GM18873 (cell line): ENCODE measurements at regions not wholly inside any gene's neighbourhood (a gene's known extent, or its start where the extent isn't known, plus 50 kb on each side); places are given as distances from the start of the nearest gene placed in this dataset.
"Not testable (repeated sequence)": the region's sequence is repeated elsewhere in the genome, so short reads cannot be mapped to it uniquely, and the experiment has no call there.

Experiments used
- ATAC-seq: cut with Tn5 transposase; IDR thresholded peaks from one replicate; pipeline ENCODE4 v1.9.1; 2021; ENCODE audit warnings: mild to moderate bottlenecking, moderate library complexity, moderate number of reproducible peaks; ENCODE audit not compliant: unreplicated experiment, low FRiP score

DNA sequence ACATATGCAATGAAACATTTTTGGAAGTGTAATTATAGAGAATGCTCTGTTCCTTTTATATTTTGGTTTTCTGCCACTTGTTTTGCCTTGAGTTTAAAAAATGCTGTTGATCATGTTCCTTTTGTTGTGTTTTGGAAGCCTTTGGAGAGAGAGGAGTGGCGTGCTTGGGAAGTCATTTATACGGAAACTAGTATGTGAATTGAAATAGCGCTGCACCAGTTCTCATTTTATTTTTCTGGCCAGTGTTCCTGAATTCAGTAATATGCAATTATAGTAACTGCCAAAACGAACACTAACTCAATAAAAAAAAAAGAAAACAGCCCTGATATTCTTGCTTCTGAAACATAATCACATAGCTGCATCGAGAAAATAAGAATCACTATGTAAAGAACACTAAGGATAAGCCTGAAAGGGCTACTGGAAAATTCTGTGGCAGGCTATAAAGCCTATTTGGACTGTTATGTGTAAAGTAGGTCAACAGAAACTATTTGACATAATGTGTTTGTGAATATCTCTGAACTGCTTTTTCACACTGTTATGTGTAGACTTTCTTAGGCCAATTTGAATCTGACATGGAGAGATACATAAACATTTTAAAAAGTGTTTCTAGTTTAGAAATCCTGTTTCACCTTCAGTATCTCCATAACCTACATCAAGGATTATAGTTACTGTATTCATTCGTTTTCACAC, 742.0 kb downstream of the KCNT2 start:
- no peak for ATAC-seq

DNA sequence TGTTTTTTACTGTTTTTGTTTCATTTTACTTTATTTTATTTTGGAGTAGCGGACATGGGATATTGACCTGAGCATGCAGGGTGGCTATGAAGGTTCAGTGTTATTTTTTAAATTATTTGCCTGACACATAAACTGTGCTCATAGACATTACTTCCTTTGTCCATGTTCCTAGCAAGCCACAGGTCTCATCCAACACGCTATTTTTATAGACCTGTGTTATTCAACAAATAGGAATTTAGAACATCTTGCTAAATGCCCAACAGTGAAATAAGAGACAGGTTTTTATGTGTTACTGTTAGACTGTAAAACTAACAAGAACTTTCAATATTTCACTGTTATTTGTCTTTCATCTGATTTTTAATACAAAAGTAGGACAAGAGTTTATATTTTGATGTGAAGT, 756.4 kb downstream of the KCNT2 start:
- no peak for ATAC-seq

DNA sequence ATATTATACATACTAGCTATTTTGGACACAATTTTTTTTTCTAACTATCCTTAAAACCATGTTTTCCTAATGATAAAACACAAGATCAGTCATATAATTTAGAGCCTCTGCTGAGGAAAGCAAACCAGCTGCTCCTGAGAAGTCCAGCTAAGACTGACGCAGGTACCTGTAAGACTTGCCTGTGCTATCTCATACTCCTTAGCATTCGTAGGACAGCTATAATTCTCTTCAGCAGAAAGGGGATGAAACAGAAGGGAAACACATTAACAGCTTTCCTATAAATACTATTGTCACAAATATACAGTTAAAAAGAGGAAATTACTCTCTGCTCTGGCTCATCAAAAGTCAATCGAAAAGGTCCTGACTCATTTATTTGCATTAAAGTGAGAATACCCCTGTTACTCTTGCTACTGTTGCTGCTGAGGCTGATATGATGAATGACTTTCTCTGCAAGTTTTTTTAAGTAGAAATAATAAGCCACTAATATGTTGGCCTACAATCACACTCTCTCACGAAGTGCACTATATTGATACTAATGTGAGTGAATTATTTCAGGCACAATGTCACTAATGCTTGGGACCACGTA, 757.1 kb downstream of the KCNT2 start:
- ATAC-seq: no peak

DNA sequence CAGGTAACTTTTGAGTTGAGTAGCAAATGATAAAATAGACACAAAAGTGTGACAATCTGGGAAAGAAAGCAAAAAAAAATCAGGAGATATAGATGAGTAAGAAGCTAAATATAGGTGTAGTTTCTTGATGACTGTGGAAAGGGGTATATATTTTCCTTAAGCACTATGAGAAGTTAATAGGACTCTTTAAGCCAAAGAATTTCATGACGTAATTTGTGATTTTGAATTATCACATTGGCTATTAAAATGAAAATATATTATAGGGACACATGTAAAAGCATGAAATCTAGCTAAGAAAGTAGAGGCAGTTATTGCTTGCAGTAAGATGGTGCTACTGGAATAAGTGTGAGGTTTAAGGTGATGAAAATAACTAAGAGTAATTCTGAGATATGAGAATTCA, 759.1 kb downstream of the KCNT2 start:
- no peak for ATAC-seq

DNA sequence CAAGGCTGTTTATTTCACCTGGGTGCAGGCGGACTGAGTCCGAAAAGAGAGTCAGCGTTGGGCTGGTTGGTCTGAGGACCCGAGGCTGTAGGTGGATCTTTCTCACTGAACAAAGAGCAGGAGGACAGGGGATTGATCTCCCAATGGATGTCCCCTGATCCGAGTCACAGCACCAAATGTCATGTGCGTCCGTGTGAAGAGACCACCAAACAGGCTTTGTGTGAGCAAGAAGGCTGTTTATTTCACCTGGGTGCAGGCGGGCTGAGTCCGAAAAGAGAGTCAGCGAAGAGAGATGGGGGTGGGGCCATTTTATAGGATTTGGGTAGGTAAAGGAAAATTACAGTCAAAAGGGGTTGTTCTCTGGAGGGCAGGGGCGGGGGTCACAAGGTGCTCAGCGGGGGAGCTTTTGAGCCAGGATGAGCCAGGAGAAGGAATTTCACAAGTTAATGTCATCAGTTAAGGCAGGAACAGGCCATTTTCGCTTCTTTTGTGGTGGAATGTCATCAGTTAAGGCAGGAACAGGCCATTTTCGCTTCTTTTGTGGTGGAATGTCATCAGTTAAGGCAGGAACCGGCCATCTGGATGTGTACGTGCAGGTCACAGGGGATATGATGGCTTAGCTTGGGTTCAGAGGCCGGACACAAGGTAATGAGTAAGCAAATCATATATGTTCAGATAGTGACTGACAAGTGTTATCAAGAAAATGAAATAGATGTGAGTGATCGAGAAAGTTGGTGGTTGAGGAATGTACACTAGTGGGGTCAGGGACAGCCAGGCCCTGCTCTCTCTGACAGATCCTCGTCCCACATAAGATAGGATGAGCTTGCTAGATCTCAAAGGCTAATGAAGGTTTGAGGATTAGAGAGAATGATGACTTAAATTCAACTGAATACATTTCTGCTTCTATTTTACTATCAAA, 760.0 kb downstream of the KCNT2 start:
- ATAC-seq: not testable (repeated sequence)

DNA sequence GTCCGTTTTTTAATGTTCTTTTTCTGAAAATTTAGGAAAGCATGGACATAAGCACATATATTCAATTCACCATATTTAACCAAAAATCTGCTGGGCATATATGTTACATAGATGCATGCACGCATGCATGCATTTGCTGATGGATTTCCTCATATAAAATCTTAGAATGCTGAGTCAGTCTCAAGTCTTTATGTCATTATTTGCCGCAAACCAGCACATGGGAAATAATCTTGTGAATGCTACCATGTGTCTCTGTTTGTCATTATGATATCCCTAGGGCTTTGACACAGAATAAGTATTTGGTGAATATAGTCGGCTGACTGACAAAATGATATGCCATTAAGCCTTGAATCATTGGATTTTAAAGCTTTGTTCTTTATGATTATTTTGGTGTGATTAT, 776.5 kb downstream of the KCNT2 start:
- ATAC-seq: no peak

DNA sequence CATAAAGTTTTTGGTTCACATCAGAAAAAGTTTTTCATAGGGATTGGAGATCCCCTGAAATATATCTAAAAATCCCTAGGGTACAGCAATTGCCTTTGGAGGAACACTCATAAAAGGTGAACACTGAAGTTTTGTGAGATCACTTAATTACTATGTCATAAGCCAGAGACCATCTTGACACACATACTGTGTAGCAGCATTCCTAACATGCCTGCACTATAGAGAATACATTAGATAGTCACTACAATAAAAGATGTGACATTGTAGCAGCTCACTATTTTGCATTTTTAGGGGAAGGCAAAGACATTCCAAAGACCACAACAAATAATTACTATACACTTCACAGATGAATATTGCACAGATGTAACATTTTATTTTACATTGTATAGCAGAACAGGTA, 779.9 kb downstream of the KCNT2 start:
- ATAC-seq: no peak

DNA sequence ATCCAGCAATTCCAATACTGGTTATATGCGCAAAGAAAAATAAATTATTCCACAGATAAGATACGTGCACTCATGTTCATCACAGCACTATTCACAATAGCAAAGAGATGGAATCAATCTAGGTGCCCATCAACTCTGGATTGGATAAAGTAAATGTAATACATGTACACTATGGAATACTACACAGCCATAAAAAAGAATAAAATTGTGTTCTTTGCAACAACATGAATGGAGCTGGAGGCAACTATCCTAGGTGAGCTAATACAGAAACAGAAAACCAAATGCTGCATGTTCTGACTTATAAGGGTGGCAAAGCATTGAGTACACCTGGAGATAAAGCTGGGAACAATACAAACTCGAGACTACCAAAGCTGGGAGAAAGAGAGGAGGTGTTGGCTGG, 787.3 kb downstream of the KCNT2 start:
- no peak for ATAC-seq

DNA sequence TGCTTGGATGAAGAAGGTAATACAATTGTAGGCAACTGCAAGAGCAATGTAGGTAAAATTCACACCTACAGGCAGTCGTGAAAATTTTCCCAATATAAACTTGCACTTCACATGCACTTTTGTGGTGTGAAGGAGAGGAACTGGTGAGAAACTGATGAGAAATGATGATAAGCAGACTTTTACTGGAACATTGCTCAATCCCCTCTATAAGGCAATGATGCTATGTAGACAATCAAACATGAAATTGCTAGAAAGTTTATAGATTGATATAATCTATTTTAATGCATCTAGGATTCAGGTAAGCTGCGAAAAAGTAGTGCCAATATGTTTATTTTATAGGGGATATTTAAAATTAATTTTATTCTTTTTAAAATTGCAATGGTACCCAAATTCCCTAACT, 802.2 kb downstream of the KCNT2 start:
- no peak for ATAC-seq

DNA sequence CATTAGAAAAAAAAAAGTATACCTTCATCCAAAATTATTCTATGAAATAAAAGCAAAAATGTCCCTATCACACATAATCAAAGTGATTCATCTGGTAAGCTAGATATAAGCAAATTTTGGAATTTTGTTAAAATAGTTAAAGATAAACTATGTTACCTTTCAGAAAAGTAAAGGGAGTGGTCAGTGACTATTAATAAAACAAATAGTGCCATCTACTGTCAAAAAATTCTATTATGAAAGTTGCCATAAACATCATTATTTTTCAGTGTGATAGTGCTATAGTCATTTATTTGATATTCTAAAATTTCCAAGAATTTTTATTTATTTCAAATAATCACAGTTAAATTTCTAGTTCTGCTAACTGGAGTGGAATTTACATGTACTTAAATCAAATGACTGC, 803.7 kb downstream of the KCNT2 start:
- ATAC-seq: no peak

DNA sequence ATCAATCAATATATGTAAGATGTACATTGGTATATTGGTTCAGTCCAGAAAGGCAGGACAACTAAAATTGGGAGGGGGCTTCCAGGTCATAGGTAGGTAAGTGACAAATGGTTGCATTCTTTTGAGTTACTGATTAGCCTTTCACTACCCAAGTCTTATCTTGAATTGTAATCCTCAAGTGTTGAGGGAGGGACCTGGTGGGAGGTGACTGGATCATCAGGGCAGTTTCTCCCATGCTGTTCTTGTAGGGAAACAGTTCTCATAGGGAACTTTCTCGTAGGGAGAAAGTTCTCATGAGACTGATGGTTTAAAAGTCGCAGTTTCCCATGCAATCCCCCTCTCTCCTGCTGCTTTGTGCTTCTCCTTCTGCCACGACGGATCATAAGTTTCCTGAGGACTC, 809.2 kb downstream of the KCNT2 start:
- ATAC-seq: no peak

DNA sequence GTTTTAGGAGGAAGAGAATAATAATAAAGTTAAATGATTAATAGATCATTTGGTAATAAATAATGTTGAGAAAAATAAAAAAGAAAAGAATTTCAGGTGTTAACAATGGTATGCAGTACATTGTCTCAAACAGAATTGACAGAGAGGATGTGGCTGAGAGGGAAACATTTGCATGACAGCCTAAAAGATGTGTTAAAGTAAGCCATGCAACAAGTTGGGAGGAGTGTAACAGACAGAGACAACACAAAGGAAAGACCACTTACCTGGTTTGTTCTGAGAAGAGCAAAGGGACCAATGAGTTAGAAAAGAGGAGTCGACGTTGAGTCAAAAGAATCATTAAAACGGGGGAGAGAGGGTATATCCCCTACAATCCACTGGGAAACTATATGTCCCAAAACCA, 814.0 kb downstream of the KCNT2 start:
- no peak for ATAC-seq

DNA sequence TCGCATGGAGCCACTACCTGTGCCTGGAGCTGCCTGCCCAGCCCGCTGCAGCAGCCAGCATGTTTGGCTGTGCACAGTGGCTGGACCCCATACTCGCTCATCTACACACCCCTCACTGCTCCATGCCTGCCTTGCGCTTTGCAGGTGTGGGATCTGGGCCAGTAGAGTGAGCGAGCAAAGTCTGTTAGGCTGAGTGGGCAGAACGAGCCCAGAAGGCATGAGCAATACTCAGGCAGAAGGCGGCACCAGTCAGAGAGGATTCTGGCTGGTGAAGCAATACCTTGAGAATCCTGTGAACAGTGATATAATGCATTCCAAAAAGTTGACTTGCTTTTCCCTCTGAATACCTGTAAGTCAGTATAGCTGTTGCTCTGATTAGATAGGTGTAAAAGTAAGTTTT, 816.4 kb downstream of the KCNT2 start:
- ATAC-seq: no peak

DNA sequence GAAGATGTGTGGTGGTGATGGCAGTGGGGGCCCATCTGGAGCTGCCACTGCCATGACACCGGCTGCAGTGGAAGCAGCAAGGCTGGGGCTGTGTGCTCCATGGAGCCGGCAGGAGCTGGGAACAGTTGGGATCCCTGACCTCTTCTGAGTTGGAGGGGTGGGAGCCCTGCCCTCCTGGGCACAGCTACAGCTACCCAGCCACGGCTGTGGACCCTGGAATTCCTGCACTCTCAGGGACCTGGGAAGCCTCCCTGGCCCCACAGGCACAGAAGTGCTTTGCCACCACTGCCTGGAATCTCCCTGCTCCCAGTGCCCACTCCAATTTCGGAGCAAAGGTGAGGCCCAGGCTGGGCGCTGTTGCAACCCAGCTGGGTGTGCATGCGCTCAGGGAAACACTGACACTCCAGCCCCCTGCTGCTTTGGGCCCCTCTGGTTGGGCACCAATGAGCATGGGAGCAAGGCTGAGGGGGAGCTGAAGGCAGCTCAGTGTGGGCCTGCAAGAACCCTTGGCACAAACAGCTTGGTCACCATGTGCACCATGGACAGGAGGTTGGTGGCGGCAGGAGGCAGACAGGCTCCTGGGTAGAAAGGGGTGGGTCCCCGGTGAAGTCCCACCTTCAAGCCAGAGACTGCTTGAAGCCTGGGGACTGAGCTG, 817.6 kb downstream of the KCNT2 start:
- no peak for ATAC-seq

DNA sequence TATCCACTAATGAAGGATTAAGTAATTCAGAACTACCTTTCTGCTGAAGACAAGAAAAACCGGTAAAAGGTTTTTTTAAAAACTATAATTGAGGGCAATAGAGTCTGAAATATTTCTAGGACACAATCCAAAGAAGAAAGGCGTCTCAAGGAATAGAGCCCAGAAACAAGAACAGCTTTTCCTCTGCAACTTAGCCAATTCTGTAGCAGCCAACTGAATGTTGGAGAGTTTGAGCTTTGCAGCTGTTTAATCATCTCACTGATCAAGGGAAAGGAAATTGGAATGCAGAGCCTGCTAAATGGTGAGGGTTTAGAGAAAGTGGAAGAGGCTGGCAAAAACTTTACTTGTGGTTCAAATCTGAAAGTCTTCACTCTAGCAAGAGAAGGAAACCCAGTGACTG, 818.9 kb downstream of the KCNT2 start:
- ATAC-seq: no peak

DNA sequence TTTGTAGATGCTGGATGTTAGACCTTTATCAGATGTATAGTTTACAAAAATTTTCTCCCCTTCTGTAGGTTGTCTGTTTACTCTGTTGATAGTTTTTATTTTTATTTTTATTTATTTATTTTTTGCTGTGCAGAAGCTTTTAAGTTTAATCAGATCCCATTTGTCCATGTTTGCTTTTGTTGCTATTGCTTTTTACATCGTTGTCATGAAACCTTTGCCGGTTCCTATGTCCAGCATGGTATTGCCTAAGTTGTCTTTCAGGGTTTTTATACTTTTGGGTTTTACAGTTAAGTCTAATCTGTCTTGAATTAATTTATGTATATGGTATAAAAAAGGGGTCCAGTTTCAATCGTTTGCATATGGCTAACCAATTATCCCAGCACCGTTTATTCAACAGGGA, 819.5 kb downstream of the KCNT2 start:
- ATAC-seq: no peak

DNA sequence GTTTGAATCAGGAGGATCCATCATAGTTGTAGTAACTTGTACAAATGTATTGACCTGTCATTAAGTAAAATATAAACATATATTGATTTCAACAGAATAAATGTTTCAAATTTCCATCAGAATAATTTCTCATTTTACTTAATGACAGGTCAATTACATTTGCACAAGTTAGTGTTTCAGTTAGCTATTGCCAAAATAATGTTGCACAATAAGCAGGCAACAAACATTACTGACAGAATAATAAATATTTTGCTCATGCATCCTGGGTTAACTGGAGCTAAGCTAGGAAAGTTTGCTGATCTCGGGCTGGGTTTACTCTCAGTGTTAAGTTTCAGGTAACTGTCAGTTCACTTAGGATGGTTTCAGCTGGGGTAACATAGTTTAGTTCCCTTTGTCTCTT, 822.4 kb downstream of the KCNT2 start:
- no peak for ATAC-seq

DNA sequence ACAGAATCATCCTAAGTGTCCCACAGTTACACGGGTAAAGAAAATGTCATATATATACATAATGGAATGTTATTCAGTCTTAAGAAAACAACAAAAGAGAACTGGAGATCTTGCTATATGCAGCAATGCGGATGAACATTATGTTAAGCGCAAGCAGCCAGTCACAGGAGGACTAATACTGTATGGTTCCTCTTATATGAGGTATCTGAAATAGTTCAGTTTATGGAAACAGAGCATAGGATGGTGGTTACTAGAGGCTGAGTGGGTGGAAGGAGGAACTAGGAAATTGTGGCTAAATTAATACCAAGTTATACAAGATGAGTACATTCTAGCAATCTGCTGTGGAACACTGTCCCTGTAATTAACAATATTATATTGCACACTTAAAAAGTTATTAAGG, 834.3 kb downstream of the KCNT2 start:
- no peak for ATAC-seq

DNA sequence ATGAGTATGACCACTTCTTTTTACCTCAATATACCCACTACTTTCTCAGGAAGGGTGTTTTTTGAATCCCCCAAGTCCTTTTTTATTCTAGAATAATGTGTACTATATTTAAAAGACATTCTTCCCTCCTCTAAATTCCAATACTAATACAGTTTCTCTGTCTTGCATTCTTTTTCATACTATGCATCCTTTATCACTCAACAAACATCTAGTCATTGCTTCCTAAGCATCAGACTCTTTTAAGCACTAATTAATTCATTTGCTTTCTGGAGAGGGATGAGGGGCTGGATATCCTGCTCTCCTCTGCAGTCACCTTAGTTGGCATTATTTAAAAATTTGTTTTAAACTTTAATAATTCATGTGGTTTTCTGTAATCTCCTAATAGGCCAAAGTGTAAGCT, 838.8 kb downstream of the KCNT2 start:
- no peak for ATAC-seq

DNA sequence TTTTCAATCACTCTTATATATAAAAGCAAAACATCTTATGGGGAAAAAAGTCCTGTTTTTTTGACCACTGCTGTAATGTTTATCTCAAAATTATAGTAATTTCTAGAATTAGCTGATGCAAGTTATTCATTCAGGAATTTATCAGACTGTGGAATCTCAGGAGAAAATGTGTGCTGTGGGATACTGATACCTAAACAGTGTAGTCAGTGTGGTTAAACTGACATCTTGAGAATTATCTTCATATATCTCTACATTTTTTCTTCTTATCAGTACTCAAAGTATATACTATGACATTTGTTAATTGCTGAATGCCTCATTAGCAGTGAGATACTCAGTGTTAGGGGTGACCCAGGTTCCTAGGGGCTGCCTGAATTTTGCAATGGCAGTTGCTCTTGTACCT, 839.3 kb downstream of the KCNT2 start:
- ATAC-seq: no peak

DNA sequence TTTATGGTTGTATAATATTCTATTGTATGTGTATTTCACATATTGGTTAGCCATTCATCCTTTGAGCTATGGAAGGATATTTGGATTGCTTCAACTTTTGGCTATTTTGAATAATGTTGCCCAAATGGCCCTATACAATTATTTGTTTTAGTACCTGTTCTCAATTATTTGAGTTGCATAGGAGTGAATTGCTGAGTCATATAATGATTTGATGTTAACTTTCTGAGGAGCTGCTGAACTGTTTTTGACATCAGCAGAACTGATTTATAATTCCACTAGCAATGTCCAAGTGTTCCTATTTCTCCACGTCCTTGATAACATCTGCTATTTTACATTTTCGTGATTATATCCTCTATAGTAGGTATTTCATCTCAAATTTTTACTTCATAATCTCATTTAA, 839.9 kb downstream of the KCNT2 start:
- no peak for ATAC-seq
